GM12891 (cell line): ENCODE measurements at regions not wholly inside any gene's neighbourhood (a gene's known extent, or its start where the extent isn't known, plus 50 kb on each side); places are given as distances from the start of the nearest gene placed in this dataset.

Experiments
- PAX5 ChIP-seq: IDR thresholded peaks from 2 replicates; pipeline ENCODE4 v1.6.1; 2011; ENCODE audit warnings: low read length, moderate library complexity, mild to moderate bottlenecking; ENCODE audit not compliant: insufficient read depth, severe bottlenecking
- POLR2A ChIP-seq: IDR thresholded peaks from 2 replicates; pipeline ENCODE4 v1.6.1; 2011; ENCODE audit warnings: low read depth, low read length, control low read depth
- POLR2AphosphoS5 ChIP-seq: IDR thresholded peaks from 2 replicates; pipeline ENCODE4 v1.6.1; 2011; ENCODE audit warnings: low read depth, low read length, control low read depth
- TAF1 ChIP-seq: IDR thresholded peaks from 2 replicates; pipeline ENCODE4 v1.6.1; 2011; ENCODE audit warnings: low read depth, low read length, control low read depth

DNA sequence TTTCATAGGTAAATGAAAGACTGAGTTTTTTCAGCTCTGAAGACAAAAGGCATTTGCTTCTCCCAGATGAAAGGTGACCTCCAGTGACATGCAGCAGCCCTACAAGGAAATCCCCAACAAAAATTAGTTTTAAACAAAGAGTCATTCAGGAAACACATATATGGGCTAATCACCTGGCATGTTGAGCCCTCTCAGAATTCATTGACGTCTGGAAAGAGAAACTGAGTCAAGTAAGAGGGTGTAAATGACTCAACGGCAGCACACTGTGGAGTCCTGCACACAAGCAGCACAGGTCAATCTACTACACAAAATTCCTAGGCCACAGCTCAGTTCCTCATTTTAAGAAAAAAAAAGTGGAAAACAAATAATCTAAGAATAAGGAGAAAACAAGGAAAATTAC, 592.3 kb downstream of the EPHA7 start:
- TF ChIP-seq POLR2AphosphoS5 (no peak), PAX5 (no peak), POLR2A (no peak), TAF1 (no peak)
